SK-N-SH (cell line): ENCODE measurements at regions not wholly inside any gene's neighbourhood (a gene's known extent, or its start where the extent isn't known, plus 50 kb on each side); places are given as distances from the start of the nearest gene placed in this dataset.

Experiments
- CTCF ChIA-PET: fragments of 300-600, 350-600 bp; formaldehyde crosslinking; extraction: SDS; loops from one replicate; lab custom pipeline; 2021; lab: Yijun Ruan, JAX
- POLR2A ChIA-PET: fragments of 350-600 bp; sonication (Branson Sonifier 250); formaldehyde crosslinking; extraction: SDS; loops from one replicate; lab custom pipeline; 2020; ENCODE audit warnings: antibody characterized with exemption, inconsistent platforms; lab: Yijun Ruan, JAX
- DNase-seq: peaks from one replicate; pipeline ENCODE4 v3.0.0; 2012
- H2AFZ ChIP-seq: fragments of 200-600 bp; sonication (generic); 2 replicates; pipeline ENCODE4 v1.8.1; 2016; ENCODE audit warnings: antibody characterized with exemption, mild to moderate bottlenecking, low read depth
- H3F3A ChIP-seq: fragments of 200-600 bp; sonication (generic); replicated peaks from 2 replicates; pipeline ENCODE3; 2016; ENCODE audit warnings: antibody characterized with exemption, mild to moderate bottlenecking; ENCODE audit not compliant: insufficient read depth
- H3K27ac ChIP-seq, 2 experiments: fragments of 200-500 bp in 1 of 2; fragments of 200-600 bp in 1 of 2; sonication (Bioruptor generic) in 1 of 2; sonication (generic), shearing (Covaris generic) in 1 of 2; 2 replicates each; pipeline versions ENCODE4 v1.5.1 to v1.6.1; 2014 to 2016; ENCODE audit warnings: low read depth in 2 of 2, inconsistent platforms in 1 of 2, low read length in 1 of 2, mild to moderate bottlenecking in 1 of 2, mixed read lengths in 1 of 2
- H3K27me3 ChIP-seq: fragments of 200-600 bp; sonication (generic), shearing (Covaris generic); 2 replicates; pipeline ENCODE4 v1.6.1; 2016; ENCODE audit warnings: mixed run types; ENCODE audit not compliant: insufficient read depth
- H3K36me3 ChIP-seq, 2 experiments: fragments of 200-500 bp in 1 of 2; fragments of 200-600 bp in 1 of 2; sonication (Bioruptor generic) in 1 of 2; sonication (generic) in 1 of 2; replicated peaks in 1 of 2; 2 replicates each; pipeline versions ENCODE3 to v1.5.1; 2014 to 2016; ENCODE audit warnings: low read length in 1 of 2, mild to moderate bottlenecking in 1 of 2; ENCODE audit not compliant: insufficient read depth in 2 of 2, control insufficient read depth in 1 of 2
- H3K4me1 ChIP-seq, 2 experiments: fragments of 200-500 bp in 1 of 2; fragments of 200-600 bp in 1 of 2; sonication (Bioruptor generic) in 1 of 2; sonication (generic), shearing (Covaris generic) in 1 of 2; 2 replicates each; pipeline versions ENCODE4 v1.5.1 to v1.6.1; 2014 to 2016; ENCODE audit warnings: low read depth in 1 of 2, low read length in 1 of 2, mixed run types in 1 of 2; ENCODE audit not compliant: insufficient read depth in 2 of 2, control insufficient read depth in 1 of 2
- H3K4me2 ChIP-seq: fragments of 200-600 bp; sonication (generic), shearing (Covaris generic); 2 replicates; pipeline ENCODE4 v1.6.1; 2017; ENCODE audit warnings: mixed run types
- H3K4me3 ChIP-seq, 2 experiments: fragments of 200-500 bp in 1 of 2; fragments of 200-600 bp in 1 of 2; sonication (Bioruptor generic) in 1 of 2; sonication (generic), shearing (Covaris generic) in 1 of 2; 2 replicates each; pipeline versions ENCODE4 v1.5.1 to v1.8.1; 2014 to 2016; ENCODE audit warnings: low read depth in 2 of 2, inconsistent platforms in 1 of 2, low read length in 1 of 2, mild to moderate bottlenecking in 1 of 2, mixed read lengths in 1 of 2, moderate library complexity in 1 of 2
- H3K79me2 ChIP-seq: fragments of 200-600 bp; sonication (generic); 2 replicates; pipeline ENCODE4 v1.8.1; 2017; ENCODE audit warnings: mild to moderate bottlenecking; ENCODE audit not compliant: insufficient read depth
- H3K9ac ChIP-seq: fragments of 200-600 bp; sonication (generic); 2 replicates; pipeline ENCODE4 v1.6.1; 2017; ENCODE audit warnings: mixed run types
- H3K9me2 ChIP-seq: fragments of 200-600 bp; sonication (generic); 2 replicates; pipeline ENCODE4 v1.6.1; 2017; ENCODE audit warnings: mixed run types
- H3K9me3 ChIP-seq: fragments of 200-600 bp; sonication (generic); 2 replicates; pipeline ENCODE4 v1.6.1; 2017; ENCODE audit warnings: mixed run types, mild to moderate bottlenecking, moderate library complexity
- H4K20me1 ChIP-seq: fragments of 200-600 bp; sonication (generic); 2 replicates; pipeline ENCODE4 v1.6.1; 2017; ENCODE audit warnings: mild to moderate bottlenecking, mixed run types; ENCODE audit not compliant: insufficient read depth
- CHD2 ChIP-seq: fragments of 150-350 bp; IDR thresholded peaks from 2 replicates; pipeline ENCODE4 v1.6.1; 2018; ENCODE audit warnings: low read length; ENCODE audit not compliant: partially characterized antibody
- CTCF ChIP-seq: fragments of 200-600 bp; sonication (generic); IDR thresholded peaks from 2 replicates; pipeline ENCODE4 v1.6.1; 2017; ENCODE audit warnings: antibody characterized with exemption, mild to moderate bottlenecking, moderate library complexity
- ELF1 ChIP-seq: IDR thresholded peaks from 2 replicates; pipeline ENCODE4 v1.4.0; 2012
- EP300 ChIP-seq, 2 experiments: IDR thresholded peaks; 2 replicates each; pipeline versions ENCODE4 v1.4.0 to v1.6.1; 2012; ENCODE audit warnings: borderline replicate concordance in 1 of 2, low read depth in 1 of 2, low read length in 1 of 2
- EZH2phosphoT487 ChIP-seq: fragments of 200-600 bp; sonication (generic); IDR thresholded peaks from 2 replicates; pipeline ENCODE4 v1.6.1; 2017; ENCODE audit warnings: low read depth, mixed run types, mild to moderate bottlenecking, antibody characterized with exemption, moderate library complexity, borderline replicate concordance
- FOXM1 ChIP-seq: IDR thresholded peaks from 2 replicates; pipeline ENCODE4 v1.4.0; 2012; ENCODE audit warnings: low read depth, mild to moderate bottlenecking
- GATA2 ChIP-seq: sonication (generic); formaldehyde crosslinking; IDR thresholded peaks from 2 replicates; pipeline ENCODE4 v1.5.0; 2020; ENCODE audit warnings: mild to moderate bottlenecking, missing genetic modification reagents
- NFIC ChIP-seq: IDR thresholded peaks from 2 replicates; pipeline ENCODE4 v1.4.0; 2012; ENCODE audit warnings: borderline replicate concordance
- PBX3 ChIP-seq: IDR thresholded peaks from 2 replicates; pipeline ENCODE4; 2012
- RXRA ChIP-seq: IDR thresholded peaks from 2 replicates; pipeline ENCODE4 v1.4.0; 2012; ENCODE audit warnings: low read depth, mild to moderate bottlenecking, borderline replicate concordance
- TAF1 ChIP-seq: IDR thresholded peaks from 2 replicates; pipeline ENCODE4 v1.6.1; 2012; ENCODE audit warnings: low read depth, mild to moderate bottlenecking, low read length, moderate library complexity, borderline replicate concordance
- USF1 ChIP-seq: IDR thresholded peaks from 2 replicates; pipeline ENCODE4 v1.4.0; 2012; ENCODE audit warnings: low read depth, borderline replicate concordance
- YY1 ChIP-seq: IDR thresholded peaks from 2 replicates; pipeline ENCODE4 v1.4.0; 2012; ENCODE audit warnings: low read depth, mild to moderate bottlenecking
- WGBS: methylation state at CpG from one replicate; pipeline ENCODE4 v1.1.6; 2017; ENCODE audit warnings: low lambda C conversion rate; 5-methylcytosine and 5-hydroxymethylcytosine counted together
- TF ChIP-seq, protein P1 (sequence below): fragments of 150-350 bp; IDR thresholded peaks from 2 replicates; pipeline ENCODE4 v1.6.1; 2017; ENCODE audit warnings: antibody characterized with exemption, low read length, low read depth, borderline replicate concordance

DNA sequence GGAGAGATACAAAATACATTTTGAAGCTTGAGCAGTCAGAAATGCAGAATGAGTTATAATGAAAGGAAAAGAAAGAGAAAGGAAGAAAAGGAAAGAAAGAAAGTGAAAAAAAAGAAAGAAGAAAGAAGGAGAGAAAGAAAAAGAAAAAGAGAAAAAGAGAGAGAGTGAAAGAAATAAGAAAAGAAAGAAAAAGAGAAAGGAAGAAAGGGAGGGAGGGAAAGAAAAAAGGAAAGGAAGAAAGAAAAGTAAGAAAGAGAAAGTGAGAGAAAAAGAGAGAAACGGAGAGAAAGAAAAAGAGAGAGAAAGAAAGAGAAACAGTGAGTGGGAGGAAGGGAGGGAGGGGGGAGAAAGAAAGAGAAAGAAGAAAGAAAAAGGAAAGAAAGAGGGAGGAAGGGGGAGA lies 549.9 kb downstream of the GALC start (continued):
- TF ChIP-seq CTCF (no peak), GATA2 (no peak), CHD2 (no peak), RXRA (no peak), YY1 (no peak)

DNA sequence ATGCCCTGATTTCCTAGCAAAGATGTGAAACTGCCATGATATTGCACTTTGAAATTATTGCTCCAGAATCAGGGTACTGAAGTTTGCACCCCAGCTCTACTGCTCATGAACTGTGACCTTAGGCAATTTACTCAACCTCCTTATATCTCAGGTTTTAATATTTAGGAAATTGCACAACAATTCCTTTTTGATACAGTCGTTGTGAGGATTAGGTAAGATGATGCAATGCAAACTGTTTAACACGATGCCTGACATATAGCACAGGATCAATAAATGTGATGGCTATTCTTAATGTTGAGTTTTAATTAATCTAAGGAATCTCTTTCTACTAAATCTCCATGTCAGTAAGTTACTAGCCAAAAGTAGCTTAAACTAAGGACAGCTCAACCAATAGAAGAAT lies 555.8 kb downstream of the GALC start:
- TF ChIP-seq ELF1 (no peak), CHD2 (no peak), USF1 (no peak), EP300 (IDR thresholded peaks at IDR 0.05; ENCODE audit: borderline replicate concordance in 1 of 2, low read depth in 1 of 2, low read length in 1 of 2) (no peak), FOXM1 (no peak), TAF1 (no peak), NFIC (no peak), EZH2phosphoT487 (no peak), CTCF (no peak), PBX3 (no peak)
- TF ChIP-seq, protein P1, sequence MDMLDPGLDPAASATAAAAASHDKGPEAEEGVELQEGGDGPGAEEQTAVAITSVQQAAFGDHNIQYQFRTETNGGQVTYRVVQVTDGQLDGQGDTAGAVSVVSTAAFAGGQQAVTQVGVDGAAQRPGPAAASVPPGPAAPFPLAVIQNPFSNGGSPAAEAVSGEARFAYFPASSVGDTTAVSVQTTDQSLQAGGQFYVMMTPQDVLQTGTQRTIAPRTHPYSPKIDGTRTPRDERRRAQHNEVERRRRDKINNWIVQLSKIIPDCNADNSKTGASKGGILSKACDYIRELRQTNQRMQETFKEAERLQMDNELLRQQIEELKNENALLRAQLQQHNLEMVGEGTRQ = no peak
- no peak overlapping the region for H3K9ac ChIP-seq
- no peaks in the 10 kb centered on the region for H3K4me1 ChIP-seq
- no peaks in the 10 kb centered on the region for H3K9me3 ChIP-seq
- no peak overlapping the region for H3K27ac ChIP-seq
- 2% methylated on average over 2 of the region's 2 CpGs for WGBS
- H3K4me3 ChIP-seq = no peak overlapping the region
- ChIA-PET CTCF (no interaction called here), POLR2A (no interaction called here)
- no peak for DNase-seq
- H3K9me2 ChIP-seq = no peaks in the 10 kb centered on the region; the same call in 1 of the 2 replicates
- H4K20me1 ChIP-seq = no peaks in the 10 kb centered on the region
- H3K79me2 ChIP-seq = no peaks in the 10 kb centered on the region
- no peak overlapping the region for H3K4me2 ChIP-seq
- no peaks in the 10 kb centered on the region for H3F3A ChIP-seq
- H2AFZ ChIP-seq = no peak overlapping the region
- H3K36me3 ChIP-seq = no peaks in the 10 kb centered on the region
- no peaks in the 10 kb centered on the region for H3K27me3 ChIP-seq
